Fibroblast of the aortic adventitia (primary cell): ENCODE measurements at regions not wholly inside any gene's neighbourhood (a gene's known extent, or its start where the extent isn't known, plus 50 kb on each side); places are given as distances from the start of the nearest gene placed in this dataset.

Source experiments
- DNase-seq: peaks from one replicate; pipeline ENCODE4 v3.0.0-alpha.2; 2010; ENCODE audit warnings: low read depth
- H3K4me3 ChIP-seq: 2 replicates; pipeline ENCODE4 v1.5.1; 2011; ENCODE audit warnings: low read depth, mild to moderate bottlenecking, control low read depth, low read length, moderate library complexity
- TF ChIP-seq, protein P1 (sequence below): IDR thresholded peaks from 2 replicates; pipeline ENCODE4 v1.5.1; 2011; ENCODE audit warnings: mild to moderate bottlenecking, low read length, control low read depth, inconsistent platforms; ENCODE audit not compliant: insufficient read depth

DNA sequence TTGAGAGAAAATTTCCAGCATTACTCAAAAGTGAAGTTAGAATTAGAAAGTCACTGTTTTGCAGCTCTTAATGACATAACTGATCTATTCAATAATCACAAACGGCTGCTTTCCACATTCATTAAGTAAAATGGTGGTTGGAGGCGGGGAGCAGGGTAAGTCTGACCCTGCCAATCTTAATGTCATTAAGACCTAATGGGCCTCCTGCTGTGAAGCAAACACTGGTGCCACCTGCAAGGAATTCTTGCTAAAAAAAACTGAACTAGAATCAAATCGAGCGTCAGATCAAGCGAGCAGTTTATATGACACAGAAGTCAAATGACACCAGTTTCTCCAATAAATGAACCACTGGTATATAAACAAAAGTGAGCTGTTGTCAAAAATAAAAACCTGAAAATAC lies 351.5 kb downstream of the BRD1 start:
- DNase-seq = no peak
- TF ChIP-seq, protein P1, sequence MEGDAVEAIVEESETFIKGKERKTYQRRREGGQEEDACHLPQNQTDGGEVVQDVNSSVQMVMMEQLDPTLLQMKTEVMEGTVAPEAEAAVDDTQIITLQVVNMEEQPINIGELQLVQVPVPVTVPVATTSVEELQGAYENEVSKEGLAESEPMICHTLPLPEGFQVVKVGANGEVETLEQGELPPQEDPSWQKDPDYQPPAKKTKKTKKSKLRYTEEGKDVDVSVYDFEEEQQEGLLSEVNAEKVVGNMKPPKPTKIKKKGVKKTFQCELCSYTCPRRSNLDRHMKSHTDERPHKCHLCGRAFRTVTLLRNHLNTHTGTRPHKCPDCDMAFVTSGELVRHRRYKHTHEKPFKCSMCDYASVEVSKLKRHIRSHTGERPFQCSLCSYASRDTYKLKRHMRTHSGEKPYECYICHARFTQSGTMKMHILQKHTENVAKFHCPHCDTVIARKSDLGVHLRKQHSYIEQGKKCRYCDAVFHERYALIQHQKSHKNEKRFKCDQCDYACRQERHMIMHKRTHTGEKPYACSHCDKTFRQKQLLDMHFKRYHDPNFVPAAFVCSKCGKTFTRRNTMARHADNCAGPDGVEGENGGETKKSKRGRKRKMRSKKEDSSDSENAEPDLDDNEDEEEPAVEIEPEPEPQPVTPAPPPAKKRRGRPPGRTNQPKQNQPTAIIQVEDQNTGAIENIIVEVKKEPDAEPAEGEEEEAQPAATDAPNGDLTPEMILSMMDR = no peak
- no peak overlapping the region for H3K4me3 ChIP-seq

DNA sequence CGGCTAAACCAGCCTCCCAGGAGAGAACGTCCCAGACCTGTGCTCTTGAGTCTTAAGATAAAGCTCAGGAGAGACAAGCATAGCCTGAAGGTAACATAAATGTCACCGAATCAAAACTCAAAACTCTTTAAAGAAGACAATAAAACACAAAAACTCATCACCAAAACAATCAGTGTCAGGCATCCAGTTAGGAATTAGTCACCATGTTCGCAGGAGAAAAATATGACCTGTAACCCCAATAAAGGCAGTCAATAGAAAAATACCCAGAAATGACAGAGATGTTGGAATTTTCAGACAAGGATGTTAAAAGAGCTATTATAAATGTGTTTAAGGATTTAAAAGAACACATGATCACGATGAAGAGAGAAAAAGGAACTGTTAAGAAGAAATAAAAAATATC lies 352.4 kb downstream of the BRD1 start:
- DNase-seq = no peak
- TF ChIP-seq, protein P1 = no peak
- no peak overlapping the region for H3K4me3 ChIP-seq

DNA sequence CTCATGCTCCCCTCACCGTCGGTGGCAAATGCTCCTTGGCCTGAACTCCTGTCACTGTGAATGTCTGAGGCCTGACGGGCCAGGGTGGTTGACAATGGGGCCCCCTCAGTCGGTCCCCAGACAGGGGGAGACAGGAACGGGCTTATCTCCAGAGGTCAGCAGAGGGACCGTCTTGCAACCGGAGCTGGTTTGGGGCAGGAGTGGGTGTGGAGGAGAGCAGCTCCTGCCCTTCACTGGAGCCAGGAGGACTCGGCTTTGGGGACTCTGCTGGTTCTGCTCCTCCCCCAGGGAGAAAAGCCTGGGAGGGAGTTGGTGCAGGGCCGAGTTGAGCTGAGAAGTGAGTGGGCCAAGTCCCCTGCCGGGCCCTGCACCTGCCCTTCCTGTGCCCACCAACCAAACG lies 354.4 kb downstream of the BRD1 start:
- TF ChIP-seq, protein P1 = no peak
- DNase-seq = no peak
- H3K4me3 ChIP-seq = no peak overlapping the region

DNA sequence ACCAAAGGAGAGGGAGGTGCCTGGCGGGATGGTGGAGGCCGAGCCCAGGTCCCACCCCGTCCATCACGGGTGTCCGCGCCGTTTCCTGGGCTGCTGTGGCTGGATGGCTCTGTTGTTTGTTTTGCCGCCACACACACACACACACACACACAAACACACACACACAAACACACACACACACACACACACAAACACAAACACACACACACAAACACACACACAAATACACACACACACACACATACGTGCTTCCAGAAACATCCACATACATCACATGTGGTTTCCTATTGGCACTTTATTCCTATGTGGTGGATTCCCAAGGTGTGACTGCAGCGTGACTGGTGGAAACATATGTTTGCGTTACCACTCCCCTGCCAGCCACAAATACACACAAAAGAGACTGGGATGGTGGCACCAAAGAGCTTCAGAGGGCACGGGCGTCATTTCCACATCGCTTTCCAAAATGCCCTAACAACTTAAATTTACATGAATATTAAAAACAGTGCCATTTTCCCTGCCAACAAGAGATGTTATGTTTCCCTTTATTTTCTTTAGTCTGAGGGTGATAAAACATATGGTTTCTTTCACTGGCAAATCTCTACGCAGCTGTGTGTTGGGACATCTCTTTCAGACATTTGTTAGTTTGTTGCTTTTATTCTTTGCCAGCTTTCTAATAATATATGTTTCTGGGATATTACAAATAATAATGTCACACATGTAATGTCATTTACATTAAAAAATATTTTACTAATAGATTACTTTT lies 356.8 kb downstream of the BRD1 start:
- TF ChIP-seq, protein P1 = no peak
- H3K4me3 ChIP-seq = no peak overlapping the region
- DNase-seq = no peak

DNA sequence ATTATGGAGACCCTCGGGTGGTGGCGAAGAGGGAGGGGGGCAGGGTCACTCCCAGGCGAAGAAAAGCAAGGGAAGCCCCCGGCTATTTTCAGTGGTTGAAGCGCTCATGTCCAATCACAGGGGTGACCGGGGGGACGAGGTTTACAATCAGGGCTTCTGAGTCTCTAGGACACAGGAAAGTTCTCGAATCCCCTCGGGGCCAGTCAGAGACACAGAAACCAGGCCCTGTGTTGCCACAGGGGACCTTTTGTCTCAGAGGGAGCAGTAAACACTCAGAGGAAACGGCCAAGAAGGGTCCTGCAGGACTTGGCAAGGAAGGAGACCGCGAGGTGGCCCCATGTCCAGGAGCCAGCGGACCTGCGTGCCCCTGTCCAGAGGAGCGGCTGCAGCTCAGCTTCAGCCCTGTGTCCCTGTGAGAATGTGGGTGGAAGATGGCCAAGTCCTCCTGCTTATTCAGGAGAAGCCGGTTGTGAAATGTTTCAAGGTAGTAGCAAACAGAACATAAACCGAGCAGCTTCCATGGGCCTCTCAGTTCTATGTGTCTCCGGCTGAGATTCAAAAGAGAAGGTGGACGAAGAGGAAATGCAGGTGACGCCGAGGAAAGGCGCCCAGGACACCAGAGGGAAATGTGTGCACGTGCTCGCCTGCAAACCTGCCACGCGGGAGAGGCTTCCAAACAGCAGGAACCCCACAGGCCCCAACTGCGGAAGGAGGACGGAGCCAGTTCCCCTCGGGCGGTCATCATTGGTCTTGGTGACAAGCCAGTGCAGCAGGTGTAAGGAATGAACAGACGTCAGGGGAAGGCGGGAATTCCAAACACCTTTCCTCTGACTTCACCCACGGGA lies 357.6 kb downstream of the BRD1 start:
- TF ChIP-seq, protein P1 = no peak
- no peak for DNase-seq
- H3K4me3 ChIP-seq = no peak overlapping the region

DNA sequence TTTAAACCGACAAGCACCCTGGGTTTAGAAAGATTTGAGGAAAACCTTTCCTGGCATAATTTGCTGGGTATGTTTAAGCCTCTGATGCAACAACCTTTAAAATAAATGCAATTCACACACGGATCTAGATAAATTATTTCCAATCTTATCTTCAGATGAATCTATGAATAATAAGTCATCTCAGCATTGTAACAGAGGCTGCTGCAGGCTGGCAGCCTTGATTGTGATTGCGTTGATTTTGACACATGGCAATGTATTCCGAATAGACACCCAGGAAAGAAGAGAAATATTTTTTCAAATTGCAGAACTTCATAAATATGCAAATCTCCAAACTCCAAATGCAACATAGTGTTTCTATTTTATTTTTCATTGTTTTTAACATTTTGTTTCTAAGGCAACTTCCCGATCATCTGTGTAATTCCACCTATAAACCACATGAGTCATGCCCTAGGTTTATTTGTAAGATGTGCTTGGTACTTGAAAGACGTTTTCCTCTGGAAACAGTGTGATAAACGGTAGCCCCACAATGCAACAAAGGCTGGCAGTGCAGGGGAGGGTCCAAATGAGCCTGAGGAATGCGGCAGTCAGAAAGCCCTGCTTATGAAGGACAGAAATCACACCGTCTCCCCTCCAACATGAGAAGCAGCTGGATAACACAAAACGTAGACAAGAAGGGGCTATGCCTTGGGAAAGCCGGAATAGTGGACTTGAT lies 359.0 kb downstream of the BRD1 start:
- TF ChIP-seq, protein P1 = no peak
- no peak for DNase-seq
- no peak overlapping the region for H3K4me3 ChIP-seq
